ENCODE measurements at regions not wholly inside any gene's neighbourhood (a gene's known extent, or its start where the extent isn't known, plus 50 kb on each side); places are given as distances from the start of the nearest gene placed in this dataset.
A peak's percentile ranks its signal among the peaks of the same experiment; 100 is the strongest.
"Not testable (repeated sequence)": the region's sequence is repeated elsewhere in the genome, so short reads cannot be mapped to it uniquely, and the experiment has no call there.

DNA sequence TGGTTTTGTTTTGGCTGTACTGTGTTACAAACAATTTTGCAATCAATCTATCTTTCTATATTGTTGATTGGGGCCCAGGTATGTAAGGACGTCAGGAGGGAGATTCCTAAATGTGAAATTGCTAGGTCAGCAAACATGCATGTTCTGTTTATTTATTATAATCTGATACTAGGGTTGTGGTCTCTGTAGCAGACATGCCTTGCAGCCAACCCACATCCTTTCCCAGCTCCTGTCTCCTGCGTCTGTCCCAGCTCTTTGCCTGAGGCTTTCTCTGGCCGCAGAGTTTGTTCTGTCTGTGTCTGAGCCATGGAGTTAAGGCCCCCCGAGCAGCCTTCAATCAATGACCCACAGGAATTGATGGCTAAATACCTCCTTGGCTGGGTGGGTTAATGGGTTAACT, 124.0 kb upstream of the ZEB1 start:
- H3K4me1 ChIP-seq (ENCODE audit: control insufficient read depth, insufficient read depth, low read length) = no peaks in the 10 kb centered on the region
- H3K9me3 ChIP-seq (ENCODE audit: control insufficient read depth, insufficient read depth, low read length) = no peaks in the 10 kb centered on the region
- WGBS (ENCODE audit: insufficient coverage) = no CpG with 5 or more reads among the region's 4 CpGs
- no peaks in the 10 kb centered on the region for H3K36me3 ChIP-seq (ENCODE audit: control insufficient read depth, insufficient read depth, low read length)
- DNase-seq (ENCODE audit: low read depth in 4 of 6, low spot score in 6 of 6) = no peak
- no peak overlapping the region for H3K4me3 ChIP-seq (ENCODE audit: low read depth, low read length)
- no peak overlapping the region for H3K27ac ChIP-seq (ENCODE audit: low read depth, low read length)
- no peaks in the 10 kb centered on the region for H3K27me3 ChIP-seq (ENCODE audit: control insufficient read depth, insufficient read depth, low read length)

DNA sequence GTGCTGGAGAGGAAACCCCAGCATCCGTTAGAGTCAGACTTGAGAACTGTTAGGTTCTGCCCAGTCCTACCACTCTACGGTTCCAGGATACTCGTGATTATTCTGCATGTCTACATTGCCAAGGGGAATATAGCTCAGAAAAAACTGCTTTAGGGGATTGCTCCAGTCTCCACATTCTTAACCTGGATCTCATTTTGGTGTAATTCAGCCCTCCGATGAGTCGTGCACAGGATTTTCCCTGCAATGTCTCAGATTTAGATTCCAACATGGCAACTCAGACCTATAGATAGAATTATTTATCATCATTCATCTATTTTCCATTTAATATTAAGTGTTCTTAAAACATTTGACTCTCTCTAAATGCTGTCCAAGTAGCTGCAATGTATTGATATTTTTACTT, 121.1 kb upstream of the ZEB1 start:
- Histone ChIP-seq H3K4me1 (ENCODE audit: control insufficient read depth, insufficient read depth, low read length) (no peaks in the 10 kb centered on the region), H3K36me3 (ENCODE audit: control insufficient read depth, insufficient read depth, low read length) (no peaks in the 10 kb centered on the region), H3K4me3 (ENCODE audit: low read depth, low read length) (no peak overlapping the region), H3K27me3 (ENCODE audit: control insufficient read depth, insufficient read depth, low read length) (no peaks in the 10 kb centered on the region), H3K9me3 (ENCODE audit: control insufficient read depth, insufficient read depth, low read length) (no peaks in the 10 kb centered on the region), H3K27ac (ENCODE audit: low read depth, low read length) (no peak overlapping the region)
- no peak for DNase-seq (ENCODE audit: low read depth in 4 of 6, low spot score in 6 of 6)
- WGBS (ENCODE audit: insufficient coverage) = 72% methylated on average over 3 of the region's 5 CpGs

- no peaks in the 10 kb centered on the region for H3K36me3 ChIP-seq (ENCODE audit: control insufficient read depth, insufficient read depth, low read length)
- H3K4me1 ChIP-seq (ENCODE audit: control insufficient read depth, insufficient read depth, low read length) = peaks cover 3% of the 10 kb centered on the region
- no peaks in the 10 kb centered on the region for H3K27me3 ChIP-seq (ENCODE audit: control insufficient read depth, insufficient read depth, low read length)
- no peaks in the 10 kb centered on the region for H3K9me3 ChIP-seq (ENCODE audit: control insufficient read depth, insufficient read depth, low read length)
- no peak overlapping the region for H3K27ac ChIP-seq (ENCODE audit: low read depth, low read length)
- DNase-seq (ENCODE audit: low read depth in 4 of 6, low spot score in 6 of 6) = no peak
- H3K4me3 ChIP-seq (ENCODE audit: low read depth, low read length) = no peak overlapping the region
- WGBS (ENCODE audit: insufficient coverage) = 95% methylated on average over 3 of the region's 4 CpGs
Measured at GRCh38 chr10:31204090-31204489, 114.9 kb upstream of the ZEB1 start.

GRCh38 chr10:31207636-31208035, 111.4 kb upstream of the ZEB1 start:
- Histone ChIP-seq H3K4me1 (ENCODE audit: control insufficient read depth, insufficient read depth, low read length) (peaks cover 4% of the 10 kb centered on the region), H3K27me3 (ENCODE audit: control insufficient read depth, insufficient read depth, low read length) (no peaks in the 10 kb centered on the region), H3K27ac (ENCODE audit: low read depth, low read length) (no peak overlapping the region), H3K36me3 (ENCODE audit: control insufficient read depth, insufficient read depth, low read length) (no peaks in the 10 kb centered on the region), H3K9me3 (ENCODE audit: control insufficient read depth, insufficient read depth, low read length) (no peaks in the 10 kb centered on the region), H3K4me3 (ENCODE audit: low read depth, low read length) (no peak overlapping the region)
- DNase-seq (ENCODE audit: low read depth in 4 of 6, low spot score in 6 of 6) = no peak
- no CpG with 5 or more reads among the region's 4 CpGs for WGBS (ENCODE audit: insufficient coverage)

GRCh38 chr10:31209478-31209877, 109.5 kb upstream of the ZEB1 start:
- 60% methylated on average over 1 of the region's 7 CpGs for WGBS (ENCODE audit: insufficient coverage)
- H3K27me3 ChIP-seq (ENCODE audit: control insufficient read depth, insufficient read depth, low read length) = no peaks in the 10 kb centered on the region
- DNase-seq (ENCODE audit: low read depth in 4 of 6, low spot score in 6 of 6) = peak in 1 of 6 donors; percentile 13

DNA sequence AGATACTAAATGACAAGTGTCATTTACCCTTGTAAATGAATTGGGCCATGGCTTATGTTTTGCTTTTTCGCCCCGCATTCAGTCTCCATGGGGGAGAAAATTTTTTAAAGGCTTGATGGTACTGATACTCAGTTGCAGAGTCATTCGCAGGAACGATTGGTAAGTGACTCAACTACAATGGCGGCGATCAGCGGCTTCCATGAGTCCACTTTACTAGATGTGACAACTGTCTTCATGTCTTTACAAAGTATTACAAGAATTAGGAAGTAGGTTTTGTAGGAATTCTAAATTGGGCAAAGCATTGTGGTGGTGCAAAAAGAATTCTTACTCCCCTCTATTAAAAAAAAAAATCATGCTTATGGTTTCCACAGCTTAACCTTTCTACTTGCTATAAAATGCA, 108.8 kb upstream of the ZEB1 start:
- no peaks in the 10 kb centered on the region for H3K27me3 ChIP-seq (ENCODE audit: control insufficient read depth, insufficient read depth, low read length)
- no peak for DNase-seq (ENCODE audit: low read depth in 4 of 6, low spot score in 6 of 6)
- WGBS (ENCODE audit: insufficient coverage) = 100% methylated on average over 4 of the region's 7 CpGs
- H3K4me3 ChIP-seq (ENCODE audit: low read depth, low read length) = no peak overlapping the region
- H3K9me3 ChIP-seq (ENCODE audit: control insufficient read depth, insufficient read depth, low read length) = no peaks in the 10 kb centered on the region
- H3K27ac ChIP-seq (ENCODE audit: low read depth, low read length) = no peak overlapping the region
- H3K4me1 ChIP-seq (ENCODE audit: control insufficient read depth, insufficient read depth, low read length) = peaks cover 4% of the 10 kb centered on the region
- H3K36me3 ChIP-seq (ENCODE audit: control insufficient read depth, insufficient read depth, low read length) = no peaks in the 10 kb centered on the region

More at GRCh38 chr10:31209478-31209877, 109.5 kb upstream of the ZEB1 start:
- Histone ChIP-seq H3K4me3 (ENCODE audit: low read depth, low read length) (no peak overlapping the region), H3K4me1 (ENCODE audit: control insufficient read depth, insufficient read depth, low read length) (peaks cover 4% of the 10 kb centered on the region), H3K9me3 (ENCODE audit: control insufficient read depth, insufficient read depth, low read length) (no peaks in the 10 kb centered on the region), H3K36me3 (ENCODE audit: control insufficient read depth, insufficient read depth, low read length) (no peaks in the 10 kb centered on the region), H3K27ac (ENCODE audit: low read depth, low read length) (no peak overlapping the region)

- H3K4me1 ChIP-seq (ENCODE audit: control insufficient read depth, insufficient read depth, low read length) = peaks cover 2% of the 10 kb centered on the region
- no peak for DNase-seq (ENCODE audit: low read depth in 4 of 6, low spot score in 6 of 6)
- WGBS (ENCODE audit: insufficient coverage) = no CpG with 5 or more reads among the region's 1 CpG
- no peak overlapping the region for H3K27ac ChIP-seq (ENCODE audit: low read depth, low read length)
- no peak overlapping the region for H3K4me3 ChIP-seq (ENCODE audit: low read depth, low read length)
- H3K36me3 ChIP-seq (ENCODE audit: control insufficient read depth, insufficient read depth, low read length) = no peaks in the 10 kb centered on the region
- H3K27me3 ChIP-seq (ENCODE audit: control insufficient read depth, insufficient read depth, low read length) = no peaks in the 10 kb centered on the region
- no peaks in the 10 kb centered on the region for H3K9me3 ChIP-seq (ENCODE audit: control insufficient read depth, insufficient read depth, low read length)
Measured at GRCh38 chr10:31213959-31214358, 105.1 kb upstream of the ZEB1 start.

DNA sequence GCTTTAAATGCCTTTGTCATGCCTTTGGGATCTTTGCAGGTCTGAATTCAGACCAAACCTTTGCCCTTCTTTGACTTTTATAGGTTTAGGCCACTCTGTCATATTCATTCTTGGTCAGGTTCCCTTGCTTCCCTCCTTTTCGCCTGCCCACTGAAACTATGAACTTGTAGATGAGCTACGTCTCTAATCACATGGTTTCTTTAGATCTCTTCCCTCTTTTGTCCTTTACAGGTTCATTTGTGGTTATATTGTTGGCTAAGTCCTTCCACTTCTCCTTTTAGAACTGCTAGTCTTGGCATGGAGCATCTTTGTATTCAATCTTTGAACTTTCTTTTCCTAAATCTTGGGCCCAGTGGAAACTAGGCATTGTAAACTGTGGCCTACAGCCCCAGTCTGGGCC, 104.0 kb upstream of the ZEB1 start:
- no CpG with 5 or more reads among the region's 2 CpGs for WGBS (ENCODE audit: insufficient coverage)

DNA sequence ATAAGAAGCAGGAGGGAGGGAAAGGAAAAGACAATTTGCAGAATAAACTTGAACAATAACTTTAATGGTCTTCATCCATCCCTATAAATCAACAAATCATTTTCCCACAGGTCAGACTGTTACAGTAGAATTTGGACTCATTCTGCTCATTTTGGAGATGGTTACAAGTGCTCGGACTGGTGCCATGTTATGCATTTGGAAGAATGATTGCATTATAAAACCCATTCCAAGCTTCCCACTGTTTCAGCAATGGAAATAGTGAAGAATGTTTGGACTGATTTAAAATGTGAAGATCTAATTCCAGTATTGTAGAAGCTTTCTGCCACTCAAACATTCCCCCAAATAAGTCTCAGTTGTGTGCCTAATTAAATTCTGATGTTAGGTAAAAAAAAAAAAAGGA, 99.7 kb upstream of the ZEB1 start:
- Histone ChIP-seq H3K27ac (ENCODE audit: low read depth, low read length) (no peak overlapping the region), H3K4me3 (ENCODE audit: low read depth, low read length) (no peak overlapping the region), H3K36me3 (ENCODE audit: control insufficient read depth, insufficient read depth, low read length) (no peaks in the 10 kb centered on the region), H3K27me3 (ENCODE audit: control insufficient read depth, insufficient read depth, low read length) (no peaks in the 10 kb centered on the region), H3K4me1 (ENCODE audit: control insufficient read depth, insufficient read depth, low read length) (no peaks in the 10 kb centered on the region), H3K9me3 (ENCODE audit: control insufficient read depth, insufficient read depth, low read length) (no peaks in the 10 kb centered on the region)
- 100% methylated on average over 1 of the region's 1 CpG for WGBS (ENCODE audit: insufficient coverage)
- DNase-seq (ENCODE audit: low read depth in 4 of 6, low spot score in 6 of 6) = peak in 2 of 6 donors; percentile 34 to 41

More for the DNA sequence above, 104.0 kb upstream of the ZEB1 start:
- H3K9me3 ChIP-seq (ENCODE audit: control insufficient read depth, insufficient read depth, low read length) = no peaks in the 10 kb centered on the region
- H3K4me3 ChIP-seq (ENCODE audit: low read depth, low read length) = no peak overlapping the region
- H3K27ac ChIP-seq (ENCODE audit: low read depth, low read length) = no peak overlapping the region
- H3K27me3 ChIP-seq (ENCODE audit: control insufficient read depth, insufficient read depth, low read length) = no peaks in the 10 kb centered on the region
- H3K4me1 ChIP-seq (ENCODE audit: control insufficient read depth, insufficient read depth, low read length) = no peaks in the 10 kb centered on the region
- H3K36me3 ChIP-seq (ENCODE audit: control insufficient read depth, insufficient read depth, low read length) = no peaks in the 10 kb centered on the region
- no peak for DNase-seq (ENCODE audit: low read depth in 4 of 6, low spot score in 6 of 6)

- H3K9me3 ChIP-seq (ENCODE audit: control insufficient read depth, insufficient read depth, low read length); H3K4me1 ChIP-seq (ENCODE audit: control insufficient read depth, insufficient read depth, low read length); H3K36me3 ChIP-seq (ENCODE audit: control insufficient read depth, insufficient read depth, low read length); H3K4me3 ChIP-seq (ENCODE audit: low read depth, low read length); DNase-seq (ENCODE audit: low read depth in 4 of 6, low spot score in 6 of 6); H3K27ac ChIP-seq (ENCODE audit: low read depth, low read length); H3K27me3 ChIP-seq (ENCODE audit: control insufficient read depth, insufficient read depth, low read length): not testable (repeated sequence)
- no CpG with 5 or more reads among the region's 4 CpGs for WGBS (ENCODE audit: insufficient coverage)
Measured at GRCh38 chr10:31228780-31229179, 90.2 kb upstream of the ZEB1 start.
